SKM-1 treated with dmso at 0.1 percent for 144 hours (cell line): ENCODE measurements at regions not wholly inside any gene's neighbourhood (a gene's known extent, or its start where the extent isn't known, plus 50 kb on each side); places are given as distances from the start of the nearest gene placed in this dataset.

Source experiments
- DNase-seq: peaks from one replicate; lab custom pipeline; 2025; ENCODE audit not compliant: unreplicated experiment; lab: John Stamatoyannopoulos, UW

DNA sequence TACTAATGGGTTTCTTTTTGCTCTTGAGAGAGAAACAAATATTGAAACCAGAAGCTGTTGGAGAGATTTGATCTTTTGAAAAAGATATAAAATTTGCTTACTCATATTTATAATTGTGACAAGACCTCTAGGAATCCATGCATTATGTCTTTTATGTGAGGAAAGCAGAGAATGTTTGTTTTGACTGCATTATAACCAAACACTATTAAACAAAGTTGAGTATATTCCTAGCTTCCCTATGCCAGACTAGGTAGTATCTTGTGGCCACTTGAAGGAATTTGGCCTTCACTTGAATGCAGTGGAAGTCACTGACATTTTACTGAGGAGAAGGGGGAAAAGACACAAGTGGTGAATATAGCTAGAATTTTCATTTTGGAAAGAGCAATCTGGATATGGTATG, 521.8 kb upstream of the ZEB2 start:
- no peak for DNase-seq

DNA sequence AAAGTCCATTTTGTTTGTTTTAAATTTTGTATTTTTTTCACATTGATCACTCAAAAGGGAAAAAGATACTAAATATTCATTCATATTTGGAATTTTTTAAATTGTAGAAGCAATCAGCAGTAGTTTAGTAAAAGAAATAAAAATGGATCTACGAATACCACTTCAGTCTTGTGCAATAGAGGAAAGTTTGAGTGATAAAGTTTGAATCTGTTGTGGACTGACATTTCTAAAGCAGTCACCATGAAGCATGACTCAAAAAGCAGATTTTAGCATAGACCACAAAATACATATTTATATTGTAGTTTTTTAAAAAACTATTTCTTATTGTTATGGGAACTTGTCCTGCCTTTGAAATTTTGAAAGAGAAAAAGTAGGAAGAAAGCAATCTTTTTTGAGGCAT, 520.5 kb upstream of the ZEB2 start:
- no peak for DNase-seq

DNA sequence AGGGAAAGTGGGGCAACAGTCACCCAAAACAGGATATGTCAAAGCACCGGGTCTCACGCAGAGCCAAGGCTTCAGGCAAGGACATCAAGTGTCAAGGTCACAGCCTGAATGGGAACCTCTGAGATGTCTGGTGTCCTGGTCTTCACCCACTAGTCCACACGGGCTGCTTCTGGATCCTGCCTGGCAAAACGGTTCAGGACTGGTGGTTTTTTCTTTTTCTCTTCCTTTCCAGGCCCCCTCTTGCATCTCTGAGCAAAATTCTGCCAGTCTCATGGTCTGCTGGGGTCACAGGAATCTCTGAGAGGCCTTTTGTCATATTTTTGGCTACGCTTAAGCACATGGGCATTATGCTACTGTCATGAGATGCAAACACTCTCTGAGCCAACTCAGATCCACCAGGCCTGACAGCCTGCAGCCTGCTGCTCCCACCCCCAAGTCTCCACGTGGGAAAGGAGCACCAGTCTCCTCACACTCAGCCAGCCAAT, 518.2 kb upstream of the ZEB2 start:
- DNase-seq: no peak

DNA sequence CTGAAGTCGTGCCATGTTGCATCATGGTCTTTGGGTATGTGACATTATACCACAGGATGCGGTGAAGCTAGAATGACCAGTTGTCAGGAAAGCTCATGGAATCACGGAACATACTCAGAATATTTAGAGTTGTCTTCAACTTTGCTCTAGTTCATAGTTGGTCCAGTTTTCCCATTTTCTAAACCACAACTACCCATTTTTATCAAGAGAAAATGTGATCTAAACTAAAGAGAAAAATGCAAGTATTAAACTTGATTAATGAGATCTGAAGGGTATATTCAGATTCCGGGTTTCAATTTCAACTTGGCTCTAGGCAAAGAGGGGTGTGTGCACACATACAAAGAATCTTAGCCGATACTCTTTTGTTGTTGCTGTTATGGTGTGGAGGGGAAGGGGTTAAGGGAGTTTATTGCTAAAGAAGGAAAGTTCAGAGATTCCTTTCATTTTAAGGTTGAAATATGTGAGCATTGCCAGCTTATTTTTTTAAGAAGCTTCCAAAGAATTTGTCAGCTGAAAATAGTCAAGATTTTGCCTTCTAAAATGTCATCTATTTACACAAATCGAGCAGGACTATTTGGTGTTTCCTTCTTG, 516.6 kb upstream of the ZEB2 start:
- DNase-seq: no peak

DNA sequence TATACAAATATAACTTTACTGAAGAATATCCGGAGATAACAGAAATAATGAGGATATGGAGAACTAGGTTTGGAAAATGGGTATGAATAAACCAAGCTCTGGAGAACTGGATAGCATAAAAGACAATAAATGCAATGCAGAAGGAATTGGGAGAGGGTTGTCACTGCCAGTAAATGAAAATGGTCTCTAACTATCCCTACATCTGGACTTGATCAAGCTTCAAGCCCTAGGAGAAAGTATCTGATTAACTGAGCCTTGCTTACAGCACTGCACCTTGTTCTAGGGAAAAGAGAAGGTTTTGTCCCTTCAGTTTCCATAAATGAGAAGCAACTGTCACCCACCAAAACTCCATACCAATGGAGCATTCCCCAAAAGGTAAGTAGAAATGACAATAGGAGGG, 514.6 kb upstream of the ZEB2 start:
- DNase-seq: no peak

DNA sequence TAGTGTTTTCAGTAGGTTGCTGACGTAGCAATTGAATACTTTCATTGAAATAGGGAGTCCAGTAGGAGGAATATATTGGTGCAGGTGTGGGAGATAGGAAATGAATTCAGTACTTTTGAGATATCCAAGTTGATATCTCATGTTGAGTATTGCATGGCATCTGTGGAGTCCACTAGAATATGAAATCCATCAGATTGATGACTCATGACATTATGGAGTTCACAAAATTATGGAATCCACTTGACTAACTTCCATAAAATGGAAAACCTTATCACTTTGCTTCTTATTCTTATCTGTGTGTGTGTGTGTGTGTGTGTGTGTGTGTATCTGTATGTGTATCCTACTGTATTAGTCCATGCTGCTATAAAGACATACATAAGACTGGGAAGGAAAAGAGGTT, 513.5 kb upstream of the ZEB2 start:
- DNase-seq: no peak

DNA sequence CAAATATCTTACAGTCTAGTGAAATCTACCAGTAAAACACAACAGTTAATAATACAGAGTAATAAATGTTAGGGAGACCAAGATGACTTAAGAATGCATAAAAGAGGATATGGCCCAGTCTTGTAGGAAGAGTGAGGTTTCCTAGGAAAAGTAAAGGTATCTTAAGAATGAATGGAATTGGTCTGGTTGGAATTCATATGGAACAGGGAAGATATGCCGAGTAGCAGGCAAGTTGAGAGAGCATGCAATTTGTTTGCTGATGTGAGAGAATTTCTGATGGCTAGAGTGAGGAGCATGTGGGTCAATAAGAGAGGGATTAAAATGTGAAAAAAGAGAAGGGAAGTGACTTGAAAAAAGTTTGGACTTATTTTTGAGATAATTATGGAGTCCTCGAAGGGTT, 512.9 kb upstream of the ZEB2 start:
- DNase-seq: no peak

DNA sequence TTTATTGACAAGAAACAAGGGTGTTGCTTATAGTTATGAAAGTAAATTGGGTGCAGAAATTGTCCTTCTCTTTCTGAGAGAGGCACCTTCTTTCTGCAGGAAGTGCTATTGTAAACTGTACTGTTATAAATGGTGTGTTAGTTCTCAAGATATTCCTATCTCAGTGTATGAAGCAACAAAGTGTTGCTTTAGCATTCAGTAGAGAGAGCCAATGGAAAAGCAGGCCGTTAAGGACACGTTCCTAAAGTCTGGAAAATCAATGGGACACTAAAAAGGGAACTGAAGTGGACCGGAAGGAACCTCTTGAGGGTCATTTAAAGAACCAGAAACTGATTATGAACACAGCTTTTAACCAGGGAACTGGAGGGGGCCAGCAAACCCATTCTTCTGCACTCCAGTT, 510.0 kb upstream of the ZEB2 start:
- DNase-seq: no peak

DNA sequence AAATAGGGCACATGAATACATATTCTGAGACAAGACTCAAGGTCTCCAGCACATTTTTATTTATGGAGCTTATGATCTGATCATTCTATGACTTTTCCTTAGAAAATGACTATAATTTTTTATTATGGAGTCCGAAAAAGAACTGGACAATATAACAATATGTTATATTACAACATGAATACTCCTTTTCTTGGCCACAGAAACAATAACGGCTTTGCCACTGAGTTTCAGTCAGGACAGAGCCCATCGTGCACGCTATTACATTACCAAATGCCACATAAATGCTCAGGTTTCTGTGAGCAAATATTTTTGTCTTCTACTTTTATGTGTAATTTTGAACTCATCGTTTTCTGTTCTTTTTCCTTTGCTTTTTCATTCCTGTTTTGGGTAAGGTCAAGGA, 509.2 kb upstream of the ZEB2 start:
- DNase-seq: no peak

DNA sequence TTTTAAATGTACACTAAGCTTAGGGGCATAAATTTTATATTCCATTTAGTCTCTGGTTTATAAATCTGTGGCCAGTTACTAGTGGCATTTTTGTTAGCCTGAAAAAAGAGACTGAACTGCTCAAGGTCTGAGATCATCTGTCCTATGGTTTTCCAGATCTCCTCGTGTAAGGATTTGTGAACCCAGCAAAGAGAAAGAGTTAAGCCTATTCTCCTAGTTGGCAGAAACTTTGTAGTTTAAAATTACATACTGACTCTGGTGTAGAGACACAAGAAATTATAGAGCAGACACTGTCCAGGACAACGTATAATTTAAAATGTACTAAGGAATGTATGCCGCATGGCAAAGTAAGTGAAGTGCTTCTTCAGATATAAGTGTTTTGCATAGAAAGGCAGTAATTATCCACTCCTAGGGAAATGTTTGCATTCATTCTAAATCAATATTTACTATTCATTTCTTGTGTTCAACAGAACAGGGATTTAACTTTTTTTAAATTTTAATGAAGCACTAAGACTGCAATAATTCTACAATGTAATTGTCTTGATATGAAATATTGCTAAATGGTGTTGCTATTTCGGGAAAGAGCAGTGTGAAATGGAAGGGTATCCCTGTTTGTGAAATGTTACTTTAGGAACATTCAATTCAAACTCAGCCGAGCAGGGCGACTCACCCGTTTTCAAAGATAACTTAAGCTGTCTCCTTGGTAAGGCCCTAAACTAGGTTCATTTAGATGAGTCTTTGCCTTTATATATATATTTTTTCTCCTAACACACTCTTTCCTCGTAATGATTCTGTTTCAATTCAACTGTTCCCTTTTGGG, 508.4 kb upstream of the ZEB2 start:
- DNase-seq: no peak

DNA sequence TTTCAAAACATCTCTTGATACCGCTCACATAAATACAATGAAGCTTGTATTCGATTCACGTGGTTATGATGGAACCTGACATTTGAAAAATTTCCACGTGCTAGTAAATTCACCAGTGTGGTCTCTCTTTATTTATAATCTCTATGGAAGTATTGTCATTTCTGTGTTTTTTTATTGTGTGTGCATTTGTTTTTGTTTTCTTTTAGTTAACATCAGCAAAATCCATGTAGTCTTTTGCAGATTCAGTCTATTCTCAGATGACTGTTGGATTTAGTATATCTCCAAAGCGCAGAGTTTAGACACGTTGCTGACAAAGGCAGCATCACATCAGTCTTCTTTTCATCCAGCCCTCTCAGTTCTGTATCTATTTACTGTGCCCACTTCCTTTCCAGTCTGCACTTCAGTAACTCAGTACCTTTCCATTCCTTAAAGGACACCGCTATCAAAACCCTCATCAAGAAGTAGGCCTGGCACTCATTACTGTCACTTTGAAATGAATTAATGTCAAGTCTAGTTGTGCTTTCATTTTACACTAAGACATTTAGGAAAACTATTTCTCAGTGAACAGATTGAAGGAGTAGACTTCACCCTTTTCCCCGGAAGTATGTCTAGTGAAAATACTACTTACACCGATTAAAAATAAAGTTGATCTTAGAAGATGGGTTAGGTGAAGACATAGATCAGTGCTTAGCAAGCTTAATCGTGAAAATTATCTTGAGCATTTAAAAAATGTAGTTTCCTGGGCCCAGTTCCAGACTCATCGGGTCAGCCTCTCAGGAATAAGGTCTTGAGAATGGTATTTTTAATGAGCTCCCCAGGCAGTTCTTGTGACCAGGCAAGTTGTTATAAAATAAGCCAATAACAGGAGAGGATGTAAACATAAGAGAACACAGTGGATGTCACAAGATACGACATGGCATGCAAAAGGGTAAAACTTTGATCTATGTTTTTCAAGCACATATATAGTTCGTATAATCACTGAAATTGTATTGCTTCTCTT, 506.8 kb upstream of the ZEB2 start:
- no peak for DNase-seq

DNA sequence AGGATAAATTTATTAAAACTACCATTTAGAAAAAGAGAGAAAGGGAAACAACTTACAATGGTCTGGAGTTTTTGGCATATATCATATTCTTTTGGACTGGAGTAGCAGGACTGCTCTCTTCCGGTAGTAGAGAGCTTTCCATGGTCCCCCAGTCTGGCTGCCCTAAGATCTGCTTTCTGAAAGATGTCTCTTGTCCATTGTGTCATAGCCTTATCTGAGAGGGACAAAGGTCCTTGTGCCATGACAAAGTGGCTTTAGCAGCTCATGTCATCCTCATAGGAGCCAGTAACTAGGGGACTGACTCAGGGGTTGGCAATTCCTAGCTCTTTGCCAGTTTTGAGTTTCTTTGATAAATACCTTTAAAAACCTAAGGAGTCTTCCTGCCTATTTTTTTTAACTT, 505.5 kb upstream of the ZEB2 start:
- DNase-seq: no peak

DNA sequence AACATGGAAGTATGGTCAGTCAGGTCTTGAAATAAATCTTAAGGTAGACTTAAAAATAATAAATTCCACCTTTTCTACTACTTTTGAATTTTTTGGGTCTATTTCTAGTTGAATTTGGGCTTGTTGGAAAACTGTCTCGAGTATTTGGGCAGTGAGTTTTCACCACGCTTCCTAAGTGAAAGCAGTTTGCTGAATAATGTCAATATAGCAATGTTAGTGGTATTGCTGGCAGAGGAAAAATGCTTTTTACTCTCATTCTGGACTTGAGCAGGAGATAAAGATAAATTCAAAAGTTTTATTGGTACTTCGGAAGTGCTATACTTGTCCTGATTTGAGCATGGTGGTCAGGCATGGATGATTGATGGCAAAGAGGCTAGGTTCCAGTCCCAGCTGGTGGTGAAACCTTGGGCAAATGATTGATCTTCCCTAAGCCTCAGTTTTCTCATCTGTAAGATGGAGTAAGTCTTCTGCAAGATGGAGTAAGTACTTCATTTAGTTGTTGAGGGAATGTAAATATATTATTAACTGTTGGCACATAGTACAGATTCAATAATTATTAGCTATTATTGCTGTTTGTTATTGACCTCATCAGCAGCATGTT, 503.5 kb upstream of the ZEB2 start:
- DNase-seq: no peak

DNA sequence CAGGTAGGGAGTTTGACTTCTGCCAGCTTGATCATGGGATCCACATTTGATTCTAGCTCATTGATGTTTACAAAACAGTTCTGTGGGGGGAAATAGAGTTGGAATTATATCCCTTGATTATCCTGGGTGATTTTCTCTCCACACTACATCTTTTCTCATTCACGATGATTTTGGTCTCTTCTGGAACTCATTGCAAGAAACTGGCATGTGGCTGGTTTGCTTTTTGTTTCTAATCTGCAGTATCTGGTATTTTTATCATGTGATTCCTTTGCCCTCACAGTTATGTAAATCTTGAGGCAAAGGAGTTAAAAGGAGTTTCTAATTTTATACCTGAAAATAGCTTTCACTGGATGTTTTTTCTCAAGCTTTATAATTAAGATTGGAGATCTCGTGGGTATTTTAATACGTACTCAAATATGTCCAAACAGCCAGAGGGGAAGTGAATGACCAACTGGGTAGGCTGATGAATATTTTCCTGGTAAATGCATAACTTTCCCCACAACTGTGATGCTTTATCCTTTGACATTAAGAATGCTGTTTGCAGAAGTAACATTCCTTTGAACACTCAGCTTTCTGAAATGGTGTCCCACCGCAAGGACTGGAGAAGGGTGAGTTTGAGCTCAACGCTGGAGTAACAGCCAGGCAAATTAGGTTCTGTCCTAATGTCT, 502.9 kb upstream of the ZEB2 start:
- DNase-seq: no peak

DNA sequence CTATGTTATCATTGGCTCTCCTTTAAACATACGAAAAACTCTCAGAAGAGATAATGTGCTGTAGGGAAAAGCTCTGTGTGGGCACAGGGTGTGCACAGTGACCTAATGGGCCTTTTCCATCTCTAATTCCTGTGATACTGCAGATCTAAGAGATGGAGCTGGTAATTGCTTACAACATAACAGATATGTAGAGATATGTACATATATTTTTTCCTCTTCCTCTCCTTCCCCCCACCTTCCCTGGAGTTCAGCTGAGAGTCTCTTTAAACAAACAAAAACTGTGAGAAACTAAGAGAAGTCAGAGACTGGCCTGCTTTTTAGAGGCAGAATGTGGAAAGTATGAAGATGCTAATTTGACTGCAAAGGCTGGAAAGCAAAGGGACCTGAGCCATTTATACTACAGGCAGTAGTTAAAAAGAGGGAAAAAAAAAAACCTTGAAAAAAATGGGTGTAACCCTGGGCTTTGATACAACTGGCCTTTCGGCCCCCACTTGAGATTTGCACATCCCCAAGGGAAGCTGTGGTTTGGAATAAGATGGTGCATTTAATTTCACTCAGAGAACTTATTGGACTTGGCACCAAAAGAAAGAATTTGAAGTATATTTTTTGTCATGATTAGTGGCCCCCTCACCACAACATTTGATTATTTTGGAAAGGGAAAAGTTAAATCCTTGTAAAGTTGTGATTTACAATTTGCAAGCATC, 502.2 kb upstream of the ZEB2 start:
- DNase-seq: no peak

DNA sequence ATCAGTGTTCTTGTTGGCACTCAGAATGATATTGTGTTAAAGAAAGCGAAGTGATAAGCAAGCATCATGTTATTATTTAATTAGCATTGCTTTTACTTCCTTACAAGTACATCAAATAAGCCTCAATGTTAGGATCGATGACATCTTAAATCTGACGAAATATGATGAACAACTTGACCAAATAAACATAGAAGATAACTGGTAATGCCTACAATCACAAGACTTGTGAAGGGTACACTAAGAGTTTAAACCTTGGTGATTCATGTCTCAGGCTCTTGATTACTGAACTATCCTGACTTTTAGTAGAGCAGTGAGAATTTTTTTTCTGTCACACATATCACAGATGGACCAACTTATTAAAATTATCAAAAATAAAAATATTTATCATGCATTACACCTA, 500.8 kb upstream of the ZEB2 start:
- DNase-seq: no peak

DNA sequence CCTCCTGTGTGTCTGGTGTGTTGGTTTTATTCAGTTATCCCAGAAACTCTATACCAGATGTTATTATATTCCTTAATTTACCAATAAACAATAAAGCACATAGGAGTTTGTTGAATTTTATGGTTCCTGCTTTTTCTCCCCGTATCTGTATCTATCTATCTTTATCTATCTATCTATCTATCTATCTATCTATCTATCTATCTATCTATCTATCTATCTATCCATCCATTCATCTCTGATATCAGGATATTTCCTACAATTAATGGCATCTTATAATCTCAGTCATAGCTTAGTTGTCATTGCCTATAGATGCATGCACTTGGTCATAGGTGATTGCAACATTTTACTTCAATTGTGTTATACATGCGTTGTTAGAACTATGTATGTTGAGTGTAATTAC, 500.2 kb upstream of the ZEB2 start:
- no peak for DNase-seq

DNA sequence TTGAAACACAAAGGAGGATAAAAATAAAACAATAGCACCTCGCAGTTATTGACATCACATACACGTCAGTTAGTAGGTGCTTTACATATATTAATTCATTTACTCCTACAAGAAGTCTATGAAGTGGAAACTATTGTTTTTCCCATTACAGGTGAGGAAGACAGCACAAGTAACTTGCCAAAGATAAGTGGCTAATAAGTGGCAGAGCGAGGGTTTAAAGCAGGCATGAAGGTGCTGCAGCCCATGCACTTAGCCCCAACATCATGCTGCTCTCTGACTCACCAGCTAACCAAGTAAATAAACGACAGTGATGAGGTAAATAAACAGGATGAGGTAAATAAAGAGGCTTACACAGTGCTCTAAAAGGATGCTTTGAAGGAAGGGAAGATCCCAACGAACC, 498.6 kb upstream of the ZEB2 start:
- DNase-seq: no peak

DNA sequence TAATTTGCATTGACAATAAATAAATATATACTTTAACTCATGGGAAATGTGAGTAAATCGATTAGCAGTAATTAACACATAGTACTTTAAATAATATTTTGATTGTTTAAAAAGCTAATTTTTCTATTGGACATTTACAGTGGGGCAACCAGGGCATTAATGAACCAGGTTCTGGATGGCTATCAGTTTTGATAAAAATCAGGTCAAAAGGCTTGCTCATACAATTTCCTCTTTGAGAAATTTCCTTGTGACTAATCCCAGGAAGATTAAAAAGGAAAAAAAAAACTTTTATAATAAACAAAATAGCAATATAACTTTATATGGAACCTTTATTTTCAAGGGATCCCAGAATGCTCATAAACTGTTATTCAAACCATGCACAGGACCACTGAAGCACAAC, 497.2 kb upstream of the ZEB2 start:
- no peak for DNase-seq

DNA sequence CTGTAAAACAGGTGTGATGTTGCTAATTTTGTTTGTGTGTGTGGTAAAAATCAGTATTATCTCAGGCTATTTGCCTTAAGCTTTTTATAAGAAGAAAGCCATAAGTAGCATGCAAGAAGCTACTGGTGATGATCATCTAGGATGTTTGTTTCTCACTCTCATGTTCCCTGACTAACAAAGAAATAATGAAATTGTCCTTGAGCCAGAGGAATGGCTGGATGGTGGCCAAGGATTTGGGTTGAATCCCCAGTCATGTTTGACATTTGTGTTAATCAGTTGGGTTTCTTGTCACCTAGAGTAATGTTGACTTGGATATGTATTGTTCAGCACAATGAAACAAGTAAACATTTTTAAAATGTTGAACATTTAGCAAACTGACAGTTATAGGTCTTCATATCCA, 496.8 kb upstream of the ZEB2 start:
- DNase-seq: no peak
